NT2/D1 (cell line): ENCODE measurements at regions not wholly inside any gene's neighbourhood (a gene's known extent, or its start where the extent isn't known, plus 50 kb on each side); places are given as distances from the start of the nearest gene placed in this dataset.

Source experiments
- DNase-seq: peaks from one replicate; pipeline ENCODE4 v3.0.0-alpha.2; 2011; ENCODE audit warnings: low read depth, low spot score
- H3K27me3 ChIP-seq: 2 replicates; pipeline ENCODE4 v1.6.0; 2011; ENCODE audit warnings: mild to moderate bottlenecking; ENCODE audit not compliant: insufficient read length, insufficient read depth
- H3K36me3 ChIP-seq: 2 replicates; pipeline ENCODE4 v1.6.1; 2011; ENCODE audit warnings: mild to moderate bottlenecking, low read length, mixed read lengths; ENCODE audit not compliant: insufficient read depth, insufficient read length
- H3K4me1 ChIP-seq: 2 replicates; pipeline ENCODE4 v1.5.1; 2011; ENCODE audit not compliant: insufficient read depth, insufficient read length
- H3K4me3 ChIP-seq: 2 replicates; pipeline ENCODE4 v1.5.1; 2011; ENCODE audit warnings: low read depth; ENCODE audit not compliant: insufficient read length
- H3K9ac ChIP-seq: 2 replicates; pipeline ENCODE4 v1.6.0; 2011; ENCODE audit warnings: low read depth; ENCODE audit not compliant: insufficient read length
- H3K9me3 ChIP-seq: 2 replicates; pipeline ENCODE4 v1.5.1; 2011; ENCODE audit warnings: mild to moderate bottlenecking, low read length; ENCODE audit not compliant: insufficient read depth
- SUZ12 ChIP-seq: IDR thresholded peaks from 2 replicates; pipeline ENCODE4 v1.6.1; 2011; ENCODE audit not compliant: insufficient read length, insufficient read depth; ENCODE audit errors: extremely low read depth
- YY1 ChIP-seq: IDR thresholded peaks from 2 replicates; pipeline ENCODE4 v1.6.1; 2011; ENCODE audit not compliant: insufficient read length, insufficient read depth
- ZNF274 ChIP-seq: IDR thresholded peaks from 2 replicates; pipeline ENCODE4 v1.6.1; 2011; ENCODE audit warnings: mild to moderate bottlenecking, low read depth, low read length

DNA sequence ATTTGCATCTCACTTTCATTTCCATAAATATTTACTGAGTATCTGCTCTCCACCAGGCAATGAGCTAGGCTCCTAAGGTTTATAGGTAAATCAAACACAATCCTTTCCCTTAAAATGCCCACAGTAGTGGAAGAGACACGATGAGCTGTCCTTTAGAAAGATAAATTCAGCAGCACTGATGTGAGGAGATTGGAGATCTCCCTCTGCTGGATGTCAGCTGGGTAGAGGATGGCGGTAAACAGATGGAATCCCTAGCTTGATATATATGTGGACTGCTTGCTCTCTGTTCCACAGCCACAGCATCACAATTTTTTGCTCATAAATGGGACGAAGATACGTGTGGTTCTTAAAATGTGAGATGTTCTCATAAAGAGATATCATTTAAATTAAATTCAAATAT lies 216.4 kb upstream of the RASGEF1B start:
- no peaks in the 10 kb centered on the region for H3K27me3 ChIP-seq
- TF ChIP-seq ZNF274 (no peak), YY1 (no peak), SUZ12 (no peak)
- H3K9ac ChIP-seq = no peak overlapping the region
- H3K4me1 ChIP-seq = no peaks in the 10 kb centered on the region
- H3K9me3 ChIP-seq = no peaks in the 10 kb centered on the region; the same call in 1 of the 2 replicates
- H3K36me3 ChIP-seq = no peaks in the 10 kb centered on the region
- DNase-seq = no peak
- H3K4me3 ChIP-seq = no peak overlapping the region

DNA sequence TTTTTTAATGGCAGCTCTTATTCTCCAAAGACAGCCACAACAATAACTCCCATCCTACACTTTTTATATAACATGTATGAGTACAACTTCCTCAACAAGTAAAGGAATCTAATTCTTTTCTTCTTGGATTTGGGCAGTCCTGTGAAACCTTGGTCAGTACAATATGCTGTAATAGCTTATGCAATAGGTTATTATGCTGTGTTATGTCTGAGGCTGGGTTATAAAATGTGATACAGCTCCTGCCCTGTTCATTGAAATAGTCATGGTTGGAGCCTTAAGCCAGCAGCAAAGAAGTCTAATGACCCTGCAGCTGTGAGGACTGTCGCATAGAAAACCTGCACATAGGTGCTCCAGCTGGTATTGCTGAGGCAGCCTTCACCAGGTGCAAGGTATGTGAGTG lies 215.8 kb upstream of the RASGEF1B start:
- DNase-seq = no peak
- Histone ChIP-seq H3K36me3 (no peaks in the 10 kb centered on the region), H3K4me1 (no peaks in the 10 kb centered on the region), H3K4me3 (no peak overlapping the region), H3K9me3 (no peaks in the 10 kb centered on the region; the same call in 1 of the 2 replicates), H3K9ac (no peak overlapping the region), H3K27me3 (no peaks in the 10 kb centered on the region)
- TF ChIP-seq ZNF274 (no peak), SUZ12 (no peak), YY1 (no peak)

DNA sequence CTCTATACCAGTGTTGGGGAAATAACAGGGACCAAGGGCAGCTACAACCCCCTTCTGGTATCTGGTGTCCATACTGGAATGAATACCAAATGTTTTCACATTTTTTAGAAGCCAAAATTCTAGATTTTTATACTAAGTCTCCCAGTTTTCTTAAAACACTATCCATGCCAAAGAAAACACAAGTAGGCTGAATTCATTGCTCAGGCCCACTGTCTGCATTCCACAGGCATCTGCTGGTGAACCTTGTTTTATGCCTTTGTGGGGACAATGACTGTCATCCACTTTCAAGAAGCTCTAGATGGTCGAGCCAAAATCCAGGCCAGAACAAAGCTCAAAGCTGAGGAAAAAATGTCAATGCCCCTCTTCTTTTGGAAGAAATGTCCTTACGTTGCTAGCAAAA lies 213.4 kb upstream of the RASGEF1B start:
- Histone ChIP-seq H3K9me3 (no peaks in the 10 kb centered on the region; the same call in 1 of the 2 replicates), H3K4me1 (no peaks in the 10 kb centered on the region), H3K27me3 (no peaks in the 10 kb centered on the region), H3K36me3 (no peaks in the 10 kb centered on the region), H3K4me3 (no peak overlapping the region), H3K9ac (no peak overlapping the region)
- TF ChIP-seq SUZ12 (no peak), YY1 (no peak), ZNF274 (no peak)
- DNase-seq = no peak

DNA sequence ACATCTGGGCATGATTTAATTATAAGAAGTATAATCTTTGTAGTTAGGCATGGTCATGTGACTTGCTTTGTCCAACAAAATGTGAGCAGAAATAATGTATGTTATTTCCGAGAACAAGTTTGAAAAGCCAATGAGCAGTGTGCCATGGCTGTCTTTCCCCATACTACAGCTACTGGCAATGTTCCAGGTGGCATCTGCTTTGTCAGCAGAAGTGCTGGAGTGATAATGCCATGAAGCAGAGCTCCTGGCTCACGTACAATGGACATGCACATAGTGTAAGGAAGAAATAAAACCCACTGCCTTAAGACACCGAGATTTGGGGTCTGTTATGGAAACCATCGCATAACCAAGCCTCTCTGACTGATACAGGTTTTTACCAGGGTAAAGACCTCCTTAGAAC lies 212.6 kb upstream of the RASGEF1B start:
- H3K27me3 ChIP-seq = no peaks in the 10 kb centered on the region
- TF ChIP-seq ZNF274 (no peak), SUZ12 (no peak), YY1 (no peak)
- no peaks in the 10 kb centered on the region for H3K4me1 ChIP-seq
- no peak for DNase-seq
- no peak overlapping the region for H3K4me3 ChIP-seq
- H3K9ac ChIP-seq = no peak overlapping the region
- no peaks in the 10 kb centered on the region; the same call in 1 of the 2 replicates for H3K9me3 ChIP-seq
- H3K36me3 ChIP-seq = no peaks in the 10 kb centered on the region

DNA sequence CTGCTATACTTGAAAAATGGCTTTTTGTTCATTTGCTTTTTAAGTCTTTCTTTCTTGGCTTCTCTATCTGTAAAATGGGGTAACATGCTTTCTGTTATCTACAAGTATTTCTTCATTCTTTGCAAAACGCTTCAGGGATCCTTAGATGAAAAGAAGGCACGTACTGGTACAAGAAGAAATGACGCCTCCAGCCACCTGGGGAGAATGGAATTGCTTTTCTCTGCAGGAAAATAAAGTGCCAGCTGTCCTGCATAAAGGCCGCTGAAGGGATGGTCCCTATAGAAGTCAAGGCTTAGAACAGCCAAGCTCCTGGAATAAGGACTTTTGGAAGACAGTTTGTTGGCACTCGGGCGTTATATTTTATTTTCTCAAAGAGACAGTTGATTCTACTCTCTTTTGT lies 210.8 kb upstream of the RASGEF1B start:
- H3K27me3 ChIP-seq = no peaks in the 10 kb centered on the region
- no peaks in the 10 kb centered on the region; the same call in 1 of the 2 replicates for H3K9me3 ChIP-seq
- TF ChIP-seq YY1 = no peak
- no peak for TF ChIP-seq ZNF274
- TF ChIP-seq SUZ12 = no peak
- H3K4me1 ChIP-seq = no peaks in the 10 kb centered on the region
- no peak overlapping the region for H3K4me3 ChIP-seq
- H3K9ac ChIP-seq = no peak overlapping the region
- H3K36me3 ChIP-seq = no peaks in the 10 kb centered on the region
- no peak for DNase-seq

DNA sequence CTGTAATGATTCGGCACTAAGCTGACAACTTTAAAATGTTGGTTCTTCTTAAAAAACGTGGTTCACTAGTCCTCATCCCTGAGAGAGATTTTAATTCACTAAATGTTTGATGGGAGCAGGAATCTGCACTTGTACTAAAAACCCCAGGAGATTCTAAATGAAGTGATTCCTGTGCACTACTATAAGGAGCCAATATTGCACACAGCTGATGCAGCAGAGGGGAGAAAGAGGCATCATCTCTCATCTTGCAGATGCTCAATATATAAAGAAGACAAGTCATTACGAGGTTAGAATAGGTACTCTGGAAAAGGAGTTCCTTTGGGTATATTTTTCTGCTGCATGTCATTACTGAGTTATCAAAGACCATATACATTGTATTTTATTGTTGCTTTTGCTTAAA lies 207.6 kb upstream of the RASGEF1B start:
- Histone ChIP-seq H3K9me3 (no peaks in the 10 kb centered on the region), H3K36me3 (no peaks in the 10 kb centered on the region), H3K4me1 (no peaks in the 10 kb centered on the region), H3K9ac (no peak overlapping the region), H3K4me3 (no peak overlapping the region), H3K27me3 (no peaks in the 10 kb centered on the region)
- no peak for TF ChIP-seq YY1
- no peak for TF ChIP-seq ZNF274
- no peak for TF ChIP-seq SUZ12
- no peak for DNase-seq

DNA sequence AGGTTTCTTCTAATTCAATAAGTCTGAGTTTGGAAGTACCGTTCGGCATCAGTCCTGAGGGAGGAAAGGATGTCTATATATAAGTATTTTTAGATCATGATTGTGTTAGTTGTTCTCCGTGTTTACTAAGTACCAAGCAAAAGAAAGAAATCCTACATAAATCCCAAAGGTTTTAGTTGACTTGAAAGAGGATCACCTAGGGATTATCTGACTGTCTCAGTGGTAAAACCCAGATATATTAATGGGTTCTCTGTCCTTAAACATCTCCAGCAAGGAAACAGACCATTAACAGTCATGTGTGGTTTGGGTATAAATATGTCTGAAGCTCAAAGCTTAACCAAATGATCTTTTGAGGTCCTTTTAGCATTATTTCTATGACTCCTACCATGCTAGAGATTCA lies 207.1 kb upstream of the RASGEF1B start:
- Histone ChIP-seq H3K4me1 (no peaks in the 10 kb centered on the region), H3K9me3 (no peaks in the 10 kb centered on the region), H3K4me3 (no peak overlapping the region), H3K36me3 (no peaks in the 10 kb centered on the region), H3K27me3 (no peaks in the 10 kb centered on the region), H3K9ac (no peak overlapping the region)
- DNase-seq = no peak
- TF ChIP-seq SUZ12 (no peak), ZNF274 (no peak), YY1 (no peak)
